Peyer's patch (tissue), 4 donors: ENCODE measurements at regions not wholly inside any gene's neighbourhood (a gene's known extent, or its start where the extent isn't known, plus 50 kb on each side); places are given as distances from the start of the nearest gene placed in this dataset.

Source experiments
- POLR2A ChIP-seq, 2 donors: fragments of 450-650 bp; IDR thresholded peaks; one replicate each; pipeline ENCODE4 v1.5.1; 2017; ENCODE audit warnings: antibody characterized with exemption in 2 of 2, mild to moderate bottlenecking in 2 of 2, moderate library complexity in 2 of 2
- TF ChIP-seq, protein P1 (sequence below), 6 experiments: fragments of 450-650 bp in 4 of 6; fragments of 200-600 bp in 2 of 6; sonication (generic) in 1 of 6; IDR thresholded peaks; one replicate each; pipeline ENCODE4 v1.5.1; 2017 to 2019; ENCODE audit warnings: antibody characterized with exemption in 6 of 6, mild to moderate bottlenecking in 3 of 6, moderate library complexity in 1 of 6

DNA sequence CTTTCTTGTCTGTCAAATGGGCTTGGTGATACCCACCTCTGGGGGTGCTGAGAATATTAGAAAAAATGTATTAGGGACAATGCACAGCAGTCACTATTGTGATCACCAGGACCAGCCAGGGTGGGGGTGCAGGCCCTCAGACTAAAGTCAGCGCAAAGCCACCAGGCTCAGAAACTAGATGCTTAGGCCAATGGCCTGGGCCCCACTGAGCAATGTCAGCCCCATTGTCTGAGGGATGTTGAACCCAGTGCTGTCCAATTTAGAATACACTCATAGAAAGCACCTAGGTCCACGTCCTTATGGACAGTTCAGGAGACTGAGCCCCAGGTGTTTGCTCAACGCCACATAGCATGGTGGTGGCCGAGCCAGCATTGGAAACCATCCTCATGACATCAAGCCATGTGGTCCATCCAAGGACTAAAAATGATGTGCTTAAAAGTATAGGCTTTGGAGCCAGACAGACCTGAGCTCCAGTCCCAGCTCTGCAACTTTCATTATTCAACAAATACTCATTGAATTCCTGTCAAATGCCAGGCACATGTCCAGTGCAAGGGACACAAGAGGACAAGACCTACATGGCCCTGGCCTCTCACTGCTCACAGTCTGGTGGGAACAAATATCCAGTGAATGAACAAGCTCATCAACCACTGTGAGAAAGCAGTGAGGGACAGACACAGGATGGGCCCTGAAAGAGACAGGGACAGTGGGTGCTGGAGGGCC, 273.8 kb downstream of the MATN1 start:
- TF ChIP-seq, protein P1, sequence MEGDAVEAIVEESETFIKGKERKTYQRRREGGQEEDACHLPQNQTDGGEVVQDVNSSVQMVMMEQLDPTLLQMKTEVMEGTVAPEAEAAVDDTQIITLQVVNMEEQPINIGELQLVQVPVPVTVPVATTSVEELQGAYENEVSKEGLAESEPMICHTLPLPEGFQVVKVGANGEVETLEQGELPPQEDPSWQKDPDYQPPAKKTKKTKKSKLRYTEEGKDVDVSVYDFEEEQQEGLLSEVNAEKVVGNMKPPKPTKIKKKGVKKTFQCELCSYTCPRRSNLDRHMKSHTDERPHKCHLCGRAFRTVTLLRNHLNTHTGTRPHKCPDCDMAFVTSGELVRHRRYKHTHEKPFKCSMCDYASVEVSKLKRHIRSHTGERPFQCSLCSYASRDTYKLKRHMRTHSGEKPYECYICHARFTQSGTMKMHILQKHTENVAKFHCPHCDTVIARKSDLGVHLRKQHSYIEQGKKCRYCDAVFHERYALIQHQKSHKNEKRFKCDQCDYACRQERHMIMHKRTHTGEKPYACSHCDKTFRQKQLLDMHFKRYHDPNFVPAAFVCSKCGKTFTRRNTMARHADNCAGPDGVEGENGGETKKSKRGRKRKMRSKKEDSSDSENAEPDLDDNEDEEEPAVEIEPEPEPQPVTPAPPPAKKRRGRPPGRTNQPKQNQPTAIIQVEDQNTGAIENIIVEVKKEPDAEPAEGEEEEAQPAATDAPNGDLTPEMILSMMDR (IDR thresholded peaks at IDR 0.05): no peak
- no peak for TF ChIP-seq POLR2A (IDR thresholded peaks at IDR 0.05)
